ENCODE measurements at regions not wholly inside any gene's neighbourhood (a gene's known extent, or its start where the extent isn't known, plus 50 kb on each side); places are given as distances from the start of the nearest gene placed in this dataset.

DNA sequence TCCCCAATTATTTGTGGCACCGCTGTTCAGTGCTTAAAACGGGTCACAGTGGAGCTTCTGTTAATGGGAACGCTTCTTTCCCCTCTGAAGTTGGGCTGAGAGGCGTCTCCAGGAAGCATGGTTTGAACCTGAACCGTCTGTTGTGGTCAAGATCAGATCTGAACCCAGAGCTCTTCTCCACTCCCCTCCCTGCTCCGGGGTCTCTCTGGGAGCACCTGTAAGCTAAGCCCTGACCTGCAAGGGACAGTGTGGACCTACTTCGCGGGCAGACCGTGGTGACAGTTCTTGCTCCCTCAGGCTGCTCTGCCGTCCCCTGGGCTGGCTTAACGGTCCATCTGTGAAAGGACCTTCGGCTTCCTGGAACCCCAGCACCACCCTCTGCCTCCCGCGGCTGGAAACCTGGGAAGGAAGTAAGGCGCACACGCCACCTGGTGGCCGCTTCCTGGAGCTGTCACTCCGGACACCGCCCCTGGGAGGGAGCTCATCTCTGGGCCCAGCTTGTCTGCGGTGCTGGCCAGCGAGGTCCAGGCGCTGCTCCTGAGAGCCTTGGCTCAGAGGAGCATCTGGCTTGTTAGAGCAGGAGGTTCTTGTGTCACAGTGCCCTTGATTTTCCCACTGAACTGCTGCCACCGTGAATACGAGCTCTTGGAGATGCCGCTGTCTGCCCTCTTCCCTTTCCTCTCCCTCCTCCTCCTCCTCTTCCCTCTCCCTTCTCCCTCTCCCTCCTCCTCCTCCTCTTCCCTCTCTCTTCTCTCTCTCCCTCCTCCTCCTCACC lies 518.5 kb upstream of the EEF2KMT start:
- TF ChIP-seq, protein P1, sequence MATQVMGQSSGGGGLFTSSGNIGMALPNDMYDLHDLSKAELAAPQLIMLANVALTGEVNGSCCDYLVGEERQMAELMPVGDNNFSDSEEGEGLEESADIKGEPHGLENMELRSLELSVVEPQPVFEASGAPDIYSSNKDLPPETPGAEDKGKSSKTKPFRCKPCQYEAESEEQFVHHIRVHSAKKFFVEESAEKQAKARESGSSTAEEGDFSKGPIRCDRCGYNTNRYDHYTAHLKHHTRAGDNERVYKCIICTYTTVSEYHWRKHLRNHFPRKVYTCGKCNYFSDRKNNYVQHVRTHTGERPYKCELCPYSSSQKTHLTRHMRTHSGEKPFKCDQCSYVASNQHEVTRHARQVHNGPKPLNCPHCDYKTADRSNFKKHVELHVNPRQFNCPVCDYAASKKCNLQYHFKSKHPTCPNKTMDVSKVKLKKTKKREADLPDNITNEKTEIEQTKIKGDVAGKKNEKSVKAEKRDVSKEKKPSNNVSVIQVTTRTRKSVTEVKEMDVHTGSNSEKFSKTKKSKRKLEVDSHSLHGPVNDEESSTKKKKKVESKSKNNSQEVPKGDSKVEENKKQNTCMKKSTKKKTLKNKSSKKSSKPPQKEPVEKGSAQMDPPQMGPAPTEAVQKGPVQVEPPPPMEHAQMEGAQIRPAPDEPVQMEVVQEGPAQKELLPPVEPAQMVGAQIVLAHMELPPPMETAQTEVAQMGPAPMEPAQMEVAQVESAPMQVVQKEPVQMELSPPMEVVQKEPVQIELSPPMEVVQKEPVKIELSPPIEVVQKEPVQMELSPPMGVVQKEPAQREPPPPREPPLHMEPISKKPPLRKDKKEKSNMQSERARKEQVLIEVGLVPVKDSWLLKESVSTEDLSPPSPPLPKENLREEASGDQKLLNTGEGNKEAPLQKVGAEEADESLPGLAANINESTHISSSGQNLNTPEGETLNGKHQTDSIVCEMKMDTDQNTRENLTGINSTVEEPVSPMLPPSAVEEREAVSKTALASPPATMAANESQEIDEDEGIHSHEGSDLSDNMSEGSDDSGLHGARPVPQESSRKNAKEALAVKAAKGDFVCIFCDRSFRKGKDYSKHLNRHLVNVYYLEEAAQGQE (IDR thresholded peaks at IDR 0.05; ENCODE audit: insufficient read depth in 1 of 2, low read depth in 2 of 2, low read length in 2 of 2), result no peak
- no peak for TF ChIP-seq FOXP2 (optimal IDR thresholded peaks at IDR 0.05; ENCODE audit: borderline replicate concordance, extremely low read depth, extremely low read length, insufficient read depth)
- no peak for TF ChIP-seq POLR2AphosphoS5 (IDR thresholded peaks at IDR 0.05; ENCODE audit: low read depth, low read length)
- TF ChIP-seq SIN3A (IDR thresholded peaks at IDR 0.05; ENCODE audit: borderline replicate concordance, insufficient read depth, low read length), result no peak

DNA sequence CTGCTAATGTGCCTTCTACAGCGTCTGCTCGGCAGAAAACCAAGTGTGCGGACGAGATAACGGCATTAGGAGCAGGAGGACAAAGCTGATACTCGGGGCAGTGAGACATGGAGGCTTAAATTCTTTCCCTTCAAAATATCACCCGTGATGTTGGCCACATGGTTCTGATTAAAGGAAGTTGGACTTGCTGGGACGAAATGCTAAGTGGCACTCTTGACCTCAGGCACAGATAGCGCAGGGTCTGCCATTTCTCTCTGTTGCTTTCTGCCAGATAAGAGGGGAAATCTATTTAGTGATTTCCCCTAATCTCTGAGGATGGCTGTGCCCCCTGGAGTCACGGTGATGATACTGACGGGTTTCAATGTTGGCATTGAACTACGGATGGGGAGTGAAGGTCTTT lies 509.6 kb upstream of the EEF2KMT start:
- TF ChIP-seq SIN3A (IDR thresholded peaks at IDR 0.05; ENCODE audit: borderline replicate concordance, insufficient read depth, low read length) (no peak), FOXP2 (optimal IDR thresholded peaks at IDR 0.05; ENCODE audit: borderline replicate concordance, extremely low read depth, extremely low read length, insufficient read depth) (no peak), TAF1 (IDR thresholded peaks at IDR 0.05; ENCODE audit: borderline replicate concordance, insufficient read depth, low read length) (no peak), POLR2AphosphoS5 (IDR thresholded peaks at IDR 0.05; ENCODE audit: low read depth, low read length) (no peak)
- TF ChIP-seq, protein P1 (IDR thresholded peaks at IDR 0.05; ENCODE audit: insufficient read depth in 1 of 2, low read depth in 2 of 2, low read length in 2 of 2), result no peak

DNA sequence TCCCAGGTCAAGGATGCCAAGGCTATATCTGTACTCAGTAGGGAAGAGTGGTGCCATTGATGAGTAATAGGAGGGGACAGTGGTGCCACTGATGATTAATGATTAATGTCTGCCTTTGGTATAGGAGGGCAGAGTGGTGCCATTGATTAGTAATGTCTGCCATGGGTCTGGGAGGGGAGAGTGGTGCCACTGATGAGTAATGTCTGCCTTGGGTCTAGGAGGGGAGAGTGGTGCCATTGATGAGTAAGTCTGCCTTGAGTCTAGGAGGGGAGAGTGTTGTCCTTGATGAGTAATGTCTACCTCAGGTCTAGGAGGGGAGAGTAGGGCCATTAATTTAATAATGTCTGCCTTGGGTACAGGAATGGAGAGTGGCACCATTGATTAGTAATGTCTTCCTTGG lies 507.8 kb upstream of the EEF2KMT start:
- TF ChIP-seq, protein P1 (IDR thresholded peaks at IDR 0.05; ENCODE audit: insufficient read depth in 1 of 2, low read depth in 2 of 2, low read length in 2 of 2), result no peak
- TF ChIP-seq POLR2AphosphoS5 (IDR thresholded peaks at IDR 0.05; ENCODE audit: low read depth, low read length) (no peak), TAF1 (IDR thresholded peaks at IDR 0.05; ENCODE audit: borderline replicate concordance, insufficient read depth, low read length) (no peak), SIN3A (IDR thresholded peaks at IDR 0.05; ENCODE audit: borderline replicate concordance, insufficient read depth, low read length) (no peak), FOXP2 (optimal IDR thresholded peaks at IDR 0.05; ENCODE audit: borderline replicate concordance, extremely low read depth, extremely low read length, insufficient read depth) (no peak)

DNA sequence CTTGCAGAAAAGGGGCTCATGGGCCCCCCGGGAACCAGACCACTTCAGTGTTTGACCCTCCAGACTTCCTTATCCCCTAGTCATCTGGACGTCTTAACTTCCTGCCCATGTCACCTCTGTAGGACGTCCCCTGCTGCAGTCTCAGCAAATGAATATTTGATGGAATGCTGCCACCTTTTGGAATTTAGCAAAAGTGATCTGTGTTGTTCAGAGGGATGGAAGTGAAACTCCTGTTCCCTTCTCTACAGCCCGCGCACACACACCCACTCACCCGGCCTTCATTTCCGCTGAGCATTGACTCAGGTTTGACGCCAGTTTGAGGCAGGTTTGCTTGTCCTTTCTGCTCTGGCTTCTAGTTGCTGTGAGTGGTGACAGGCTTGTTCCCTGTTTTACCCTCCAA lies 507.2 kb upstream of the EEF2KMT start:
- TF ChIP-seq, protein P1 (IDR thresholded peaks at IDR 0.05; ENCODE audit: insufficient read depth in 1 of 2, low read depth in 2 of 2, low read length in 2 of 2), result no peak
- TF ChIP-seq POLR2AphosphoS5 (IDR thresholded peaks at IDR 0.05; ENCODE audit: low read depth, low read length) (no peak), TAF1 (IDR thresholded peaks at IDR 0.05; ENCODE audit: borderline replicate concordance, insufficient read depth, low read length) (no peak), SIN3A (IDR thresholded peaks at IDR 0.05; ENCODE audit: borderline replicate concordance, insufficient read depth, low read length) (no peak), FOXP2 (optimal IDR thresholded peaks at IDR 0.05; ENCODE audit: borderline replicate concordance, extremely low read depth, extremely low read length, insufficient read depth) (no peak)
